ENCODE measurements at regions not wholly inside any gene's neighbourhood (a gene's known extent, or its start where the extent isn't known, plus 50 kb on each side); places are given as distances from the start of the nearest gene placed in this dataset.

DNA sequence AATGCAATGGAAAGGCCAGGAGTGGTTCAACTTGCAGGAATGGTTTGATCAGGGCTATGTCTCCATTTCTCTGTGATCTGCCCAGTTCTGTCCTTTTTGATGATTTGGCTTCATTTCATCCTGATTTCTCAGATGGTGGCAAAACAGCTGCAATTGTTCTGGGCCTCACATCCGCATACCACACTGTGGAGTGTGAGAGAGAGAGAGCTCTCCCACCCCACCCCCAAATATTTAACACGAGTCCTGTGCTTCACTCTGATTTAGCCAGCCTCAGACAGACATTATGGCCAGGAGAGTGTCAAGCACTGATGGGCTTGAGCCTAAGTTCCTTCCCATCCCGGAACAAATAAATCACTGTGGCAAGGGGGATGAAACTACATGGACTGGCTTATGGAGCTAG is 284.6 kb downstream of the CDC5L start:
- ChIA-PET CTCF (ENCODE audit: partially characterized antibody) (interaction anchor here (1.2 to 1.4 kb wide), 2 partner anchors 15 to 17 kb away, joined by 4 to 5 read pairs; no protein-coding TSS in a partner anchor), POLR2A (ENCODE audit: partially characterized antibody) (interaction anchor here (0.6 kb wide), 1 partner anchor 1025 kb away, joined by 3 read pairs; no protein-coding TSS in a partner anchor)
- Histone ChIP-seq H3K4me1 (ENCODE audit: insufficient read depth, low read length) (no peaks in the 10 kb centered on the region), H3K27ac (ENCODE audit: low read depth, low read length) (no peak overlapping the region), H3K9me3 (ENCODE audit: control insufficient read depth in 1 of 2, low read length in 2 of 2) (no peaks in the 10 kb centered on the region), H3K36me3 (ENCODE audit: insufficient read depth, low read length) (no peaks in the 10 kb centered on the region), H3K27me3 (ENCODE audit: insufficient read depth, low read length) (no peaks in the 10 kb centered on the region), H3K4me3 (ENCODE audit: low read length in 2 of 2) (no peak overlapping the region)
- Mint-ChIP-seq H3K4me1 (no peaks in the 10 kb centered on the region), H3K9me3 (no peaks in the 10 kb centered on the region), H3K4me3 (no peak overlapping the region), H3K27ac (peak overlapping the region in 1 of 7 donors; percentile 43), H3K36me3 (no peaks in the 10 kb centered on the region), H3K27me3 (peaks cover 0 to 2% of the 10 kb centered on the region in 2 donors)
- DNase-seq = no peak
- intact Hi-C loops (cut with micrococcal nuclease) = no loop called here

DNA sequence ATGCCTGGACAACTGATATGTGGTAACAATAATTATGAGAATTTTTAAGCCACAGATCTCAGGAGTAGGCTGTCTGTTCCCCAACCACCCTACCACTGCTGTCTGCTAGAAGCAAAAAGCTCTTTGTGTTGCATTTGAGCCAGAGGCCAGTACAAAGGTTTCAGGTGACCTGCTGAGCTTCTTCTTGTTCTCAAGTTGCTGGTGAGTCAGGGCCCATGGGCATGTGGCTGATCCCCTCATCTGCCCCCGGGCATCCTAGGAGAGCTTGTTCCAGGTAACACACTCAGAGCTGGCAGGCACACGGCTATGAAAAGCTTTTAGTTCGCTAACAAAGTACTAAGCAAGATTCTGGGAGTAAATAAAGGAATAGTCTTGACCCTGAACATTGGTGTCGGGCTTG is 285.3 kb downstream of the CDC5L start:
- H3K27ac Mint-ChIP-seq = no peak overlapping the region
- no peak overlapping the region for H3K4me3 Mint-ChIP-seq
- no peak overlapping the region for H3K27ac ChIP-seq (ENCODE audit: low read depth, low read length)
- H3K4me1 Mint-ChIP-seq = no peaks in the 10 kb centered on the region
- no peaks in the 10 kb centered on the region for H3K36me3 Mint-ChIP-seq
- POLR2A ChIA-PET (ENCODE audit: partially characterized antibody) = no interaction called here
- CTCF ChIA-PET (ENCODE audit: partially characterized antibody) = interaction anchor here (1.2 to 1.4 kb wide), 2 partner anchors 16 to 17 kb away, joined by 4 to 5 read pairs; no protein-coding TSS in a partner anchor
- no peaks in the 10 kb centered on the region for H3K36me3 ChIP-seq (ENCODE audit: insufficient read depth, low read length)
- no peaks in the 10 kb centered on the region for H3K27me3 ChIP-seq (ENCODE audit: insufficient read depth, low read length)
- intact Hi-C loops (cut with micrococcal nuclease) = no loop called here
- no peak overlapping the region for H3K4me3 ChIP-seq (ENCODE audit: low read length in 2 of 2)
- no peaks in the 10 kb centered on the region for H3K4me1 ChIP-seq (ENCODE audit: insufficient read depth, low read length)
- no peaks in the 10 kb centered on the region for H3K9me3 Mint-ChIP-seq
- H3K27me3 Mint-ChIP-seq = peaks cover 0 to 2% of the 10 kb centered on the region in 2 donors
- DNase-seq = no peak
- H3K9me3 ChIP-seq (ENCODE audit: control insufficient read depth in 1 of 2, low read length in 2 of 2) = no peaks in the 10 kb centered on the region

DNA sequence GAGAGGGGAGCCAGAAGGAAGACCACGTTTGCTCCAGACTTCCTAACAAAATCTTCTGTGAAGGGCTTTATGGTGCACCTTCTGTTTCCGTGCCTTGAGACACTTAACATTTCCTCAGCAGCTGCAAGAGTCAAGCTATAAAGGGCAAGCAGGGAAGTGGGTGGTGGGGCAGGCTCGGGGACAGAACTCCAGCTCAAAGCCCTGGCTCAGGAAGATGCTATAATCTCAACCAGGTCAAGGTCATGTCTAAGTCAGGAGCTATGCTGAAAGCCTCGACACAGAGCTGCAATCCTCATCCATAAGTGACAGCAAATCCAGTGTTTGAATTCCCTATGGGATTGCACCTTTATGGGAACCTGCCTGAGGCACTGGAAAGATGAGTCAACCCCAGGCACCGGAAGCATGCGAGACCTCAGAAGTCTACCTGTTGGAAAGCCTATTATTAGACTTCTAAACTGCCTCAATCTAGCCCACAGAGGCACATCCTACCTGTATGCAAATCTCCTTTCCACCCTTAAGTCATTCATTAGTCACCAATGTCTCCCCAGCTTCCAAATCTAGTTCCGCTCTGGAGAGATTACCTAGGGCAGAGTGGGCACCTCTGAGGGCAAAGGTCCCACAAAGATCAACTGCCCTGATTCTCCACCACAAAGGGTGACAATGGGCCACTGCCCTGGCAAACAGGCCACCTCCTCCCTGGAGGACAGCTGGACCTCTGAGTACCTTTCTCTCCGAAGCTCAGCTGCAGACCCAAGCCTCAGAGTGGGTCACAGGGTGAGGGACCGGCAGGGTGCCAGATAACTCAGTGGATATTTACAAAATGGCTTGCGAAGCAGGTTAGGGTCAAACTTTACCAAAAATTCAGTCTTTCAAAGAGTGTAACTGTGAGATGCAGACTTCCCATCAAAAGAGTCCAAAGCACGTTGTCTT is 287.0 kb downstream of the CDC5L start:
- H3K36me3 Mint-ChIP-seq = no peaks in the 10 kb centered on the region
- H3K27ac ChIP-seq (ENCODE audit: low read depth, low read length) = no peak overlapping the region
- no peak overlapping the region for H3K4me3 ChIP-seq (ENCODE audit: low read length in 2 of 2)
- ChIA-PET POLR2A (ENCODE audit: partially characterized antibody) (no interaction called here), CTCF (ENCODE audit: partially characterized antibody) (interaction anchor here (1.1 kb wide), 1 partner anchor 18 kb away, joined by 3 read pairs; no protein-coding TSS in a partner anchor)
- peaks cover 0 to 2% of the 10 kb centered on the region in 2 donors for H3K27me3 Mint-ChIP-seq
- H3K4me1 ChIP-seq (ENCODE audit: insufficient read depth, low read length) = no peaks in the 10 kb centered on the region
- no peaks in the 10 kb centered on the region for H3K27me3 ChIP-seq (ENCODE audit: insufficient read depth, low read length)
- H3K9me3 ChIP-seq (ENCODE audit: control insufficient read depth in 1 of 2, low read length in 2 of 2) = no peaks in the 10 kb centered on the region
- H3K27ac Mint-ChIP-seq = peak overlapping the region in 1 of 7 donors; percentile 30
- H3K4me1 Mint-ChIP-seq = no peaks in the 10 kb centered on the region
- intact Hi-C loops (cut with micrococcal nuclease) = no loop called here
- H3K9me3 Mint-ChIP-seq = no peaks in the 10 kb centered on the region
- H3K36me3 ChIP-seq (ENCODE audit: insufficient read depth, low read length) = no peaks in the 10 kb centered on the region
- H3K4me3 Mint-ChIP-seq = no peak overlapping the region
- no peak for DNase-seq

DNA sequence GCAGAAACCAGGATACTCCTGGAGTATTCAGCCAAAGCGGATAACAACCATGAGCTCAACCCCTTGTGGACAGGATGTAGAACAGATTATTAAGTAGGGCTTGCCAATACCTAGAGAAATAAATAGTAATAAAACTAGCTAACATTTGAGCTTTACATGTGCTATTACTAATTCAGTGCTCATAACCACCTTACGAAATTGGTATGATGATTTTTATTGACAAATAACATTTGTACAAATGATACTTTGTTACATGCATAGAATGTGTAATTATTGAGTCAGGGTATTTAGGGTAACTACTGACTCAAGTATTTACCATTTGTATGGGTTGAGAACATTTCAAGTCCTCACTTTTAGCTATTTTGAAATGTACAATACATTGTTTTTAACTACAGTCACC is 287.9 kb downstream of the CDC5L start:
- DNase-seq = no peak
- Mint-ChIP-seq H3K27me3 (peaks cover 1 to 2% of the 10 kb centered on the region in 2 donors), H3K4me3 (no peak overlapping the region), H3K27ac (peak overlapping the region in 1 of 7 donors; percentile 7), H3K9me3 (no peaks in the 10 kb centered on the region), H3K4me1 (no peaks in the 10 kb centered on the region), H3K36me3 (no peaks in the 10 kb centered on the region)
- ChIA-PET CTCF (ENCODE audit: partially characterized antibody) (interaction anchor here (1.1 kb wide), 1 partner anchor 19 kb away, joined by 3 read pairs; no protein-coding TSS in a partner anchor), POLR2A (ENCODE audit: partially characterized antibody) (no interaction called here)
- no peaks in the 10 kb centered on the region for H3K36me3 ChIP-seq (ENCODE audit: insufficient read depth, low read length)
- H3K4me1 ChIP-seq (ENCODE audit: insufficient read depth, low read length) = no peaks in the 10 kb centered on the region
- H3K27me3 ChIP-seq (ENCODE audit: insufficient read depth, low read length) = no peaks in the 10 kb centered on the region
- intact Hi-C loops (cut with micrococcal nuclease) = no loop called here
- no peaks in the 10 kb centered on the region for H3K9me3 ChIP-seq (ENCODE audit: control insufficient read depth in 1 of 2, low read length in 2 of 2)
- no peak overlapping the region for H3K4me3 ChIP-seq (ENCODE audit: low read length in 2 of 2)
- H3K27ac ChIP-seq (ENCODE audit: low read depth, low read length) = no peak overlapping the region

DNA sequence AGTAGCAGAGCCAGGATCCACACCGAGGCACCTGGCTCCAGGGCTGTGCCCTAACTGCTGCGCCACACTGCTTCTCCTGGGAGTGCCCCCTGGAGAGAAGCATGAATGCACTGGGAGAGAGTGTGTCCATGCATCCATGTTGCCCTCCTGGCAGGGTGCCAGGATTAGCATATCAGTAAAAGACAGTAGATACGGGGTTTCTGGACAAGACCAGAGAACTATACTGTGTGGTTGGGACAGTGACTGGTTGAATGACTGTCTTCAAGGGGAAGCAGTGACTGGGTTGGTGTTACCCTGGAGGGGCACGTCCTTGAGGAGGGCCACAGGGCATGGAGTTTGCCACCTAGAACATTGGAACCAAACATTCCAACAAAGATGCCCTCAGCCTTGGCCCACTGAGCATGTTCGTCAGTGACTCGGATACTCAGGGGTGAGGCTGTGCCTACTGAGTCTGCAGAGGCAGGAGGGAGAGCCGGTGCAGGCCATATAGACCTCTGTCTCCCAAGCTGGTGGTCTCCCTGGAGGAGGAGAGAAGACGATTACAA is 288.8 kb downstream of the CDC5L start:
- H3K9me3 Mint-ChIP-seq = no peaks in the 10 kb centered on the region
- intact Hi-C loops (cut with micrococcal nuclease) = no loop called here
- Histone ChIP-seq H3K36me3 (ENCODE audit: insufficient read depth, low read length) (no peaks in the 10 kb centered on the region), H3K4me3 (ENCODE audit: low read length in 2 of 2) (no peak overlapping the region), H3K27me3 (ENCODE audit: insufficient read depth, low read length) (no peaks in the 10 kb centered on the region), H3K4me1 (ENCODE audit: insufficient read depth, low read length) (no peaks in the 10 kb centered on the region), H3K9me3 (ENCODE audit: control insufficient read depth in 1 of 2, low read length in 2 of 2) (no peaks in the 10 kb centered on the region), H3K27ac (ENCODE audit: low read depth, low read length) (no peak overlapping the region)
- H3K4me1 Mint-ChIP-seq = no peaks in the 10 kb centered on the region
- CTCF ChIA-PET (ENCODE audit: partially characterized antibody) = interaction anchor here (1.1 kb wide), 1 partner anchor 8 kb away, joined by 4 read pairs; no protein-coding TSS in a partner anchor
- DNase-seq = no peak
- no peaks in the 10 kb centered on the region for H3K36me3 Mint-ChIP-seq
- H3K4me3 Mint-ChIP-seq = no peak overlapping the region
- no peak overlapping the region for H3K27ac Mint-ChIP-seq
- POLR2A ChIA-PET (ENCODE audit: partially characterized antibody) = no interaction called here
- H3K27me3 Mint-ChIP-seq = peaks cover 1 to 2% of the 10 kb centered on the region in 2 donors

DNA sequence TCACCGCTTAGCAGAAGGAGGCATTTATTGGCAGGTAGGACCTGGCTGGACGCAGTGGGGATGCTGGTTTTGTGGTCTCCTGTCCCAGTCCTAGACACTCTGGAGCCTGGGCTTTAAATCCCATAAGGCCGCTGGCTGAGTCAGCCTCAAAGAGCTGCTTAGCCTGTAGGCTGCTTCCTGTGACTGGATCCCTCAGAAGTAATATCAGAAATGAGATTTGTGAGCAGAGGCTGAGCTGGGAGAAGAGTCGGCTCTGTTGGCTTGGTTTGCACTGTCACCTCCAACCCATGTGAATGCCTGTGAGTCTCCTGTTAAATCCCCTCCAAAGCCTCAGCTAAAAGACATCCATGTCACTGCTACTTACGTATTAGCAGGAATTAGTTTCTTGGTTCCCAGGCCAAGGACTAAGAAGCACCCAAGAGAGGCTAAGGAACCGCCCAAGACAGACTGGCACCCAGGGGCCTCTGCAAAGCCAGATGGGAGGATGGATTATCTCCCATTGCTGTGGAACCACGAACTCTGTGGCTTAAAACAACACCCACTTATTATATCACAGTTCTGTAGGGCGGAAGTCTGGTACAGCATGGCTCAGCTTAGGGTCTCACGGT is 289.4 kb downstream of the CDC5L start:
- H3K4me3 ChIP-seq (ENCODE audit: low read length in 2 of 2) = no peak overlapping the region
- no peaks in the 10 kb centered on the region for H3K4me1 Mint-ChIP-seq
- no peaks in the 10 kb centered on the region for H3K4me1 ChIP-seq (ENCODE audit: insufficient read depth, low read length)
- H3K27me3 ChIP-seq (ENCODE audit: insufficient read depth, low read length) = no peaks in the 10 kb centered on the region
- no peak for DNase-seq
- no peak overlapping the region for H3K27ac Mint-ChIP-seq
- CTCF ChIA-PET (ENCODE audit: partially characterized antibody) = interaction anchor here (1.1 kb wide), 1 partner anchor 9 kb away, joined by 4 read pairs; no protein-coding TSS in a partner anchor
- intact Hi-C loops (cut with micrococcal nuclease) = no loop called here
- H3K9me3 ChIP-seq (ENCODE audit: control insufficient read depth in 1 of 2, low read length in 2 of 2) = no peaks in the 10 kb centered on the region
- H3K36me3 ChIP-seq (ENCODE audit: insufficient read depth, low read length) = no peaks in the 10 kb centered on the region
- POLR2A ChIA-PET (ENCODE audit: partially characterized antibody) = no interaction called here
- peaks cover 1% of the 10 kb centered on the region in 2 donors for H3K27me3 Mint-ChIP-seq
- H3K9me3 Mint-ChIP-seq = no peaks in the 10 kb centered on the region
- H3K4me3 Mint-ChIP-seq = no peak overlapping the region
- H3K36me3 Mint-ChIP-seq = no peaks in the 10 kb centered on the region
- no peak overlapping the region for H3K27ac ChIP-seq (ENCODE audit: low read depth, low read length)
